ENCODE measurements at regions not wholly inside any gene's neighbourhood (a gene's known extent, or its start where the extent isn't known, plus 50 kb on each side); places are given as distances from the start of the nearest gene placed in this dataset.
"Not testable (repeated sequence)": the region's sequence is repeated elsewhere in the genome, so short reads cannot be mapped to it uniquely, and the experiment has no call there.

GRCh38 chr12:131464081-131464480 is 246.8 kb upstream of the SFSWAP start:
- DNase-seq = no peak

GRCh38 chr12:131466306-131466705 is 244.6 kb upstream of the SFSWAP start:
- no peak for DNase-seq

- no peak for DNase-seq
Observed at GRCh38 chr12:131466932-131467331, 244.0 kb upstream of the SFSWAP start.

GRCh38 chr12:131468206-131468605 is 242.7 kb upstream of the SFSWAP start:
- DNase-seq = no peak

GRCh38 chr12:131469945-131470344 is 240.9 kb upstream of the SFSWAP start:
- DNase-seq = not testable (repeated sequence)

GRCh38 chr12:131471271-131471905 is 239.5 kb upstream of the SFSWAP start:
- no peak for DNase-seq

GRCh38 chr12:131471946-131472732 is 238.8 kb upstream of the SFSWAP start:
- no peak for DNase-seq

- no peak for DNase-seq
Observed at GRCh38 chr12:131473261-131473660, 237.6 kb upstream of the SFSWAP start.

GRCh38 chr12:131473741-131474709 is 236.9 kb upstream of the SFSWAP start:
- DNase-seq = no peak

GRCh38 chr12:131475012-131475411 is 235.9 kb upstream of the SFSWAP start:
- not testable (repeated sequence) for DNase-seq

- no peak for DNase-seq
Observed at GRCh38 chr12:131477613-131478012, 233.3 kb upstream of the SFSWAP start.

GRCh38 chr12:131478468-131478867 is 232.4 kb upstream of the SFSWAP start:
- no peak for DNase-seq

GRCh38 chr12:131482199-131482598 is 228.7 kb upstream of the SFSWAP start:
- DNase-seq = no peak

GRCh38 chr12:131482686-131483085 is 228.2 kb upstream of the SFSWAP start:
- DNase-seq = no peak

GRCh38 chr12:131486451-131487230 is 224.2 kb upstream of the SFSWAP start:
- DNase-seq = no peak

- peak; percentile 36 for DNase-seq
Observed at GRCh38 chr12:131487388-131488124, 223.3 kb upstream of the SFSWAP start.

GRCh38 chr12:131489718-131490117 is 221.2 kb upstream of the SFSWAP start:
- DNase-seq = no peak

- DNase-seq = no peak
Observed at GRCh38 chr12:131491155-131491554, 219.7 kb upstream of the SFSWAP start.

GRCh38 chr12:131491916-131492490 is 218.9 kb upstream of the SFSWAP start:
- DNase-seq = no peak

GRCh38 chr12:131493068-131493826 is 217.6 kb upstream of the SFSWAP start:
- no peak for DNase-seq

GRCh38 chr12:131494216-131494615 is 216.7 kb upstream of the SFSWAP start:
- DNase-seq = no peak
